Spleen (tissue), 7 donors: ENCODE measurements at regions not wholly inside any gene's neighbourhood (a gene's known extent, or its start where the extent isn't known, plus 50 kb on each side); places are given as distances from the start of the nearest gene placed in this dataset.

Experiments used
- POLR2A ChIP-seq, 3 donors: fragments of 450-650 bp; IDR thresholded peaks; one replicate each; pipeline ENCODE4 v1.5.1; 2017; ENCODE audit warnings: antibody characterized with exemption in 3 of 3, mild to moderate bottlenecking in 1 of 3
- TF ChIP-seq, protein P1 (sequence below), 11 experiments: fragments of 200-600 bp in 7 of 11; fragments of 450-650 bp in 4 of 11; sonication (generic) in 4 of 11; IDR thresholded peaks in 8 of 11; conservative IDR thresholded peaks in 3 of 11; 1 replicate in 7 of 11; 2 replicates in 4 of 11; pipeline versions ENCODE4 v1.4.0 to v1.8.0; 2016 to 2021; ENCODE audit warnings: antibody characterized with exemption in 11 of 11, inconsistent platforms in 4 of 11, mild to moderate bottlenecking in 1 of 11
- donor health status: DM: no; HTN: no; CAD: no; lungs with moderate emphysema.
- donor health status: DM: no; HTN: no; CAD: no.
- donor health status: DM: no; HTN: no; CAD: no.

GRCh38 chr18:73656691-73657090 is 490.9 kb downstream of the FBXO15 start:
- TF ChIP-seq, protein P1, sequence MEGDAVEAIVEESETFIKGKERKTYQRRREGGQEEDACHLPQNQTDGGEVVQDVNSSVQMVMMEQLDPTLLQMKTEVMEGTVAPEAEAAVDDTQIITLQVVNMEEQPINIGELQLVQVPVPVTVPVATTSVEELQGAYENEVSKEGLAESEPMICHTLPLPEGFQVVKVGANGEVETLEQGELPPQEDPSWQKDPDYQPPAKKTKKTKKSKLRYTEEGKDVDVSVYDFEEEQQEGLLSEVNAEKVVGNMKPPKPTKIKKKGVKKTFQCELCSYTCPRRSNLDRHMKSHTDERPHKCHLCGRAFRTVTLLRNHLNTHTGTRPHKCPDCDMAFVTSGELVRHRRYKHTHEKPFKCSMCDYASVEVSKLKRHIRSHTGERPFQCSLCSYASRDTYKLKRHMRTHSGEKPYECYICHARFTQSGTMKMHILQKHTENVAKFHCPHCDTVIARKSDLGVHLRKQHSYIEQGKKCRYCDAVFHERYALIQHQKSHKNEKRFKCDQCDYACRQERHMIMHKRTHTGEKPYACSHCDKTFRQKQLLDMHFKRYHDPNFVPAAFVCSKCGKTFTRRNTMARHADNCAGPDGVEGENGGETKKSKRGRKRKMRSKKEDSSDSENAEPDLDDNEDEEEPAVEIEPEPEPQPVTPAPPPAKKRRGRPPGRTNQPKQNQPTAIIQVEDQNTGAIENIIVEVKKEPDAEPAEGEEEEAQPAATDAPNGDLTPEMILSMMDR (IDR thresholded peaks at IDR 0.05 in 8 of 11, conservative IDR thresholded peaks at IDR 0.05 in 3 of 11), result no peak
- no peak for TF ChIP-seq POLR2A (IDR thresholded peaks at IDR 0.05)
